GM21529 (cell line): ENCODE measurements at regions not wholly inside any gene's neighbourhood (a gene's known extent, or its start where the extent isn't known, plus 50 kb on each side); places are given as distances from the start of the nearest gene placed in this dataset.

ENCODE experiments used
- ATAC-seq: cut with Tn5 transposase; IDR thresholded peaks from one replicate; pipeline ENCODE4 v1.9.1; 2021; ENCODE audit not compliant: unreplicated experiment

DNA sequence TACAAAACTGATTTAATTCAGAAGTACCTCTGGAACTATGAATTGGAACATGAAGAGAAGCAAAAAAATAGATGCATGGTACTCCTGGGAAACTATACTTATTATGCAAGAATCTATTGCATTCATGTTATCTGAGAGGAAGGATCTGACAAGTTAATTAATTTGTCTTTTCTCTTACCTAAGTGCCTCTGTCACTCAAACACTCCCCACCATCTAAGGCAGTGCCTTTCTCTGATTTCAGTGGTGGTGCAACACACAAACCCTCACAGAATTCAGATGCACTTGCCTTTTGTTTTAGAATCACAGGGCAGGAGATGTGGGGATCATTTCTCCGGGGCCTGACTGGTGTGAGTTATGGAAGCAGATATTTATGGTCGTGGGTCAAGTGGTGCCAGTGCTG is 52.5 kb upstream of the C9orf72 start:
- no peak for ATAC-seq

DNA sequence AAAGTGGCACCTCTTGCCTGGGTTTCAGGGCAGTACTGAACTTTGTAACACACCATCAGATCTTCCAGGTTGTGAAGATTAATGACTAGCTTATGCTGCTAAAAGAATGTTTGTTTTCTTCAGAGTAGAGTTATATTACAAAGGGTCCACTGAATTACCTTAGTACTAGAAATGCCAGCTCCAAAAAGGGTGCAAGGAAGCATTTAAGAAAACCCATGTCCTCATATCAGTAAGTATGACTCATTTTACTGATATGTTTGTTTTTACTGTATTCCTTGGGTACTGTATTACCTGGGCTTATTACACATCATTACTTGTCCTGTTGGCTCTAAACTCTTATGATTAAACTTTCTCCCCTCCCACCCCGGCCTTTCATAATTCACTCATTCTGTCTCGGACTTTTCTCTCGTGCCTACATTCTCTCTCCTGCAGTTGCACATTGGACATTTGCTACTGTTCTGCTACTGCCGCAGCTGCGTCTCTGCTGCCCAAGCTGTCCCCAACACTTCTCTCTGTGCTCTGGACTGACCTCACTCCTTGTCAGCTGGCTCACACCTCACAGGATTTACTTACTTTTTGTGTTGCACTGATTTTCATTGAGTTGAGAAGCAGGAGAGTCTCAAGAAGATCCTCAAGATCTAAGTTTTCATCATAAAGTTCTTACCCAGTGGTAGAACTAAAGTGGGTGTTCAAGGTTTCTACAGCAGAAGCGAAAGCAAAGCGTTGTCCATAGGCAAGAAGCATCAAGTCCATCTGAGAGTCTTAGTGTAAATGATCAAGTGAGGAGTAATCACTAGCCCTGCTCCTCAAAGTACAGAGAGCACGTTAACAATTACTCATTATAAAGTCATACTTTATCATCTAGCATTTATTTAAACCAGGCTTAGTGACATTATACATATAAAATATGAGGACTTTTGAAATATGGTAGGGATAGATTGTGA is 53.2 kb upstream of the C9orf72 start:
- ATAC-seq = no peak

DNA sequence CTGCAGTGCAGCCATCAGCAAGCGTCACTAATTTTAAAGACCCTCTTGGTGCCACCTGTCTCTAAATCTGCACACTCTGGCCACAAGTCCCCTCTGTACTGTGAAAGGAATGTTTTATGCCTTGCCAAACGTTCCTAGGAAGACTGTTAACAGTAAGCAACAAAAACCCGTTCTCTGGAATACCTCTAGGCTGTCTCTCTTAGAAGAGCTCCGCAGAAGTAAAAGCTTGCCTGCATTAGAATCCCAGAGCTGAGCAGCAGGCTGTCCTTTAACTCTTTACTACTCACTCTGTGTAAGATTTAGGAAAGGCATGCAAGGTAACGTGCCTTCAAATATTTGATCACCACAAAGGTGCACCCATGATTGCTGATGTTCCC is 53.9 kb upstream of the C9orf72 start:
- no peak for ATAC-seq

DNA sequence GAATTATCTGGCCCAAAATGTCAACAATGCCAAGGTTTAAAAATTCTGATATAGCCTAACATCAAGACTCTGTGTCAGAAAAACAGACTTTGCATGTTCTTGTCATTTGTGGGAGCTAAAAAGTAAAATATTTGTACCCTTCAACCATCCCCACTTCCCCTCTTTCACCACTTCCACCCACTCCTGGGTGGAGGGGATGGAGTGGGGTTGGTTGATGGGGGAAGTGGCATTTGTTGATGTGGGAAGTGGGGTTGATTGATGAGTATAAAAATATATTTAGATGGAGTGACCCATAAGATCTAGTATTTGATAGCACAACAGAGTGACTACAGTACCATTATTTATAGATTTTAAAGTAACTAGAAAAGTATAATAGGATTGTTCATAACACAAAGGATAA is 55.0 kb upstream of the C9orf72 start:
- no peak for ATAC-seq

DNA sequence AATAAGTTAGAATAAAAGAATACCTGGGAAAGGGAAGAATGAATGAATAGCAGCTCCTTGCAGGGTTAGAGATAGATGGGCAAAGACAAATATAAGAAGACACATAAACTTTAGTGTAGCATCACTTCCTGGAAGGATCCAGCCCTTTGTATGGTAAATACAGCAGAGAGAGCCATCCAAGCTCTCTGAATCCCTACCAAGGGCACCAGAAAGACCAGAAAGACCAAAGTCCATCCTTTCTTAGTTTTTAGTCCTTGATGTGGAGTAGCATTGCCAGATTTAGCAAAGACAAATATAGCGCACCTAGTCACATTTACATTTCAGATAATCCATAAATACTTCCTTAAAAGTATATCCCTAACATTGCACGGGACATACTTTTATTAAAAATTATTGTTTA is 56.1 kb upstream of the C9orf72 start:
- ATAC-seq = no peak

DNA sequence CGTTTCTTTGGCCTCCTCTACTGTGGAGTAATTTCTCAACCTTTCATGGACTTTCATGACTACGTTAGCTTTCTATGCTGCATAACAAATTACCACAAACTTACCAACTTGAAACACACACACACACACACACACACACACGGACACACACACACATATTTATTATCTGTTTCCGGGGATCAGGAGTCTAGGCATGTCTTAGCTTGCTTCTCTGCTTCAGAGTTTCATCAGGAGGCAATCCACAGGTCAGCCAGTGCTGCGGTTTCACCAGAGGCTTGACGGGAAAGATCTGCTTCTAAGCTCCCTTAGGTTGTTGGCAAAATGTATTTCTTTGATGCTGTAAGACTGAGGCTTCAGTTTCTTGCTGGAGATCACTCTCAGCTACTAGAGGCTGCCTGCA is 59.0 kb upstream of the C9orf72 start:
- ATAC-seq = no peak

DNA sequence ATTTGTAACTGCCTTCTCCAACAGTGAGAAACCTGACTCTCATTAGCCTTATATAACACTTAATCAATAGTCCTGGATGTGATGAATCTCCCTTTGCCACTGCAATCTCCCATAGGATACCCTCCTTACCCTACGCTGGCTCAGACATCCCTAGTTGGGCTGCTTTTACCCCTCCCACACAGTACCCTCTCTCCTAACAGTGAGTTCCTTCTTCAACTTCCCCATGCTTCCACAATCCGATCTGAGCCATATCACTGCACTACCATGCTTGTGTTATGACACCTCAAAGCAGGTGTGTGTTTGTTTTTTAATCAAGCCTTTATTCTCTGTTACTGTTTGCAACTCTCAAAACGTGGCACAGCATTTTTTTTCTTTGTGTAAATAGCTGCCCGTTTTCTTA is 60.5 kb upstream of the C9orf72 start:
- no peak for ATAC-seq

DNA sequence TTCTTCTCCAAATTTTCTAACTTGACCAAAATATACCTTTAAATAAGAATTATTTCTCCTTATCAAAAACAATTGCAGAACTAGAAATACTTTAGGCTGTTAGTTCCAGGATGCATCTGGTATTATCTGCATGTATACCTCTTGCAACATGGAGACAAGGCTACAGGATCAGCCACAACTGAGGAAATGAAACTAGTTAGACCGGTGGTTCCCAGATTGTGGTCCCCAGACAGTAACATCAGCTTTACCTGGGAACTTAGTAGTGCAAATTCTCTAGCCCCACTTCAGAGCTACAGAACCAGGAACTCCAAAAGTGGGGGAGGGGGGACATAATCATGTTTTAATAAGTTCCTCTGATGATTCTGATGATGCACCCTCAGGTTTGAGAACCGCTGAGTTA is 61.6 kb upstream of the C9orf72 start:
- ATAC-seq = peak; percentile 65

DNA sequence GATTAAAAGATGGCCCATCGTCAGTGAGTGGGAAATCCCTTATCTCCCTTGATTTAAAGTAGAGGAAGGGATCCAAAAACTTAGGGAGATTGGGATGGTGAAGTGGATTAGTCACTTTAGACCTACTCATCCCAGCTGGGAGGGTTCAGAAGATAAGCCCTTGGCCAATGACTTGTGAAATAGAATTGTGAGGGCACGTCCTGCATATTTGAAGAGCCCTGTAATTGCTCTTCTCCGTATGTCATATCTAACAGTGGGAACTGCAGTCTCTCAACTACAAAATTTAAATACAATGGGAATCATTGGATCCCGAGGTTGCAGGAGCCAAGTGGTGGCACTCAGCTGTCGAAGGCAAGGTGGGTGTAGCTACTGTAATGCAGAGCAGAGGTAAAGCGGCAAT is 65.4 kb upstream of the C9orf72 start:
- no peak for ATAC-seq

DNA sequence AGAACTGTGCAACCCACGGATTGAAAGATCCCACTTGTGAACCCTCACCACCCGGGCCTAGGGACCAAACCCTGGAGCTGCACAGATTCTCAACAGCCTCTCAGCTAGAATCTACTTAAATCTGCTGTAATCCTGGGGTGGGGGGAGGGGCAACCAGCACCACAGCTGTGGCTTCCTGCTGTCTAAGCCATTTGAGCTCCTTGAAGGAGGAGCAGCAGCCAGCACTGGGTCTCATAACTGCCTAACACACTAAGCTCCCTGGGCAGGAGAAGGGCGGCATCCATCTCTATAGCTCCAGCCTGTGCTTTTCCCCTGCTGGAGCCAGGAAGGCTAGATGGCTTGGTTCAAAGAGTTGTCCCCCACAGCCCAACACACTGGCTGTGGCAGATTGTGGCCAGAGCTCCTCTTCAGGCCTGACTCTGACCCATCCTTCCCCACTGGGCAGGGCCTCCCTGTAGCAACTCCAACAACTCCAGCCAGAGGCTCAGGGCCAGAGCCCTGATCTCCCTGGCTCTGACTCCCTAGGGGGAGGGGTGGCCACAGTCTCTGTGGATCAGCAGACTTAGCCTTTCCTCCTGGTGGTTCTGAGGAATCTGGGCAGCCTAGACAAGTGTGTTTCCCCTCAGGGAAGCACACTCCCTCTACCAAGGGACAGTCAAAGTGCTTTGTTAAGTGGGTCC is 72.0 kb upstream of the C9orf72 start:
- ATAC-seq = no peak

DNA sequence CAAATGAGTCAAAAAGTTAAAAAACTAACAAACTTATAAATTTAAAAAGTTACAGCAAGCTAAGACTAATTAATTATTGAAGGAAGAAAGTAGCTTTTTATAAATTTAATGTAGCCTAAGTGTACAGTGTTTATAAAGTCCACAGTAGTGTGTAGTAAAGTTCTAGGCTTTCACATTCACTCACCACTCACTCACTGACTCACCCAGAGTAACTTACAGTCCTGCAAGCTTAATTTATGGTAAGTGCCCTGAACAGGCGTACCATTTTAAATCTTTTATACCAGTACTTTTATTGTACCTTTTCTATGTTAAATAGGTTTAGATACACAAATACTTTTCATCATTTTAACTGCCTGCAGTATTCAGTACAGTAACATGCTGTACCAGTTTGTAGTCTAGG is 80.0 kb upstream of the C9orf72 start:
- ATAC-seq = no peak

DNA sequence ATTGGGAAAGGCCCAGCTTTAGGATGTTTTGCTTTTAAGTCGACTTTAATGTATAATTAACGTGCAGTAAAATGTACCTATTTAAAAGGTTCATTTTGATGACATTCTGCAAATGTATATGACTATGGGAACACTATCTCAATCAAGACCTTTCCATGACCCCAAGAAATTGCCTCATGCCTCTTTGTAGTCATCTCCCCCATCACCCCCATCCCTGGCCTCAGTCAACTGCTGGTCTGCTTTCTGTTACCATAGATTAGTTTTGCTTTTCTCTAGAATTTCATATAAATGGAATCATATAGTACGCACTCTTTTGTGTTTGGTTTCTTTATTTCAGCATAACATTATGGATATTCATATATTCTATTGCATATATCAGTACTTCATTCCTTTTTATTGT is 80.7 kb upstream of the C9orf72 start:
- no peak for ATAC-seq

DNA sequence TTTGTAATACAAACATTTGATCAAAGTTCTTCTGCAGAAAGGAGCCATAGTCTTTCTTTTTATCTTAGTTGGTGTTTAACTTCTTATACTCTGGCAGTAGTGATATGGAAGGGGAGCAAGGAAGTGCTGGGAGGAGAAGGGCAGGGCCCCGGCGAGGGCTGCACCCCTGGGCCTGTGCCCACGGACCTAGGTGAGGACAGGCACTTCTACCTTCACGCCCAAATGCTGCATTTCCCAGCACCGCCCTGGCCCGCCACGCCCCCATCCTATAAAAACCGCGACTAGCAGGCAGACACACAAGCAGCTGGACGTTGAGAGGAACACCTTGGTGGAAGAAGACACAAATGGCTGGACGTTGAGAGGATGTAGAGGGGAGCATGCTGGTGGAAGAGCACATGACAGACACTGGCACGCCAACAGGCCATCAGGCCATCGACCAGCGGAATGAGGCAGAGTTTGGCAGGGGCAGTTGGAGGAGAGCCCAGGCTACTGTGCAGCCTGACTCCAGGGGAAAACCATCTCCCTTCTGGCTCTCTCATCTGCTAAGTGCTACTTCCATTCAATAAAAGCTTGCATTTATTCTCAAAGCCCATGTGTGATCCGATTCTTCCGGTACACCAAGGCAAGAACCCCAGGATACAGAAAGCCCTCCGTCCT is 81.5 kb upstream of the C9orf72 start:
- ATAC-seq = no peak

DNA sequence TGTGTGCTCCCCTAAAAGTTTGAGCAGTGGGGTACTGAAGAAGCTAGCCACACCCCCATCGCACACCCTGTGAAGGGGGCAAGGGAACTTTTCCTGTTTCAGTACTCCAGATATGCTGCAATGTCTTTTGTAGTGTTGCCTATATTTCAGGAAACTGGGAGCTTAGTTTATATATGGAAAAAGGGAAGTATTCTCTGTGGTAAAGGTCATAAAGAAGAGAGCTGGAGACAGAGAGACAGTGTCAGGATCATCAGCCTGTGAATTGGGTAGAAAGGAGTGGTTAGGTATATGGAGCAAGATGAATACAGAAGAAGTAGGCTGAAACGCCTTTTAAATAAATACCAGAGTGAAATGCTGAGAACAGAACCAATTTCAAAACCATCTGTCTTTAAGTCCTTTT is 82.2 kb upstream of the C9orf72 start:
- no peak for ATAC-seq

DNA sequence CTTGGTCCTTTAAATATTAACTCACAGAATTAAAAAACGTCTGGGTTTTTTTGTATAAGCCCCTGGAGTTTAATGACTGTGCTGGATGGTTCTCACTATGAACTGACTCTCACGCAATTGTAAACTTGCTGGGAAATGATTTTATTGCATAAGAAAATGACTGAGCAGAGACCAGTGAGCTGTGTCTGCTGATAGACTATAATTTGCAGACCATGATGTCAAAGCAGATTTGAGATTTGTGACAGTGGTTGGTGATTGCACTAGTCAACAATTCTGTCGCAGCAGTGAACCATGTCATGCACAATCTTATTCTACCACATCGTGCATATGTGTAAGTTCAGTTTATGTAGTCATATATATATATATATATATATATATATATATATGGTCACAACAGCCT is 85.7 kb upstream of the C9orf72 start:
- ATAC-seq = no peak

DNA sequence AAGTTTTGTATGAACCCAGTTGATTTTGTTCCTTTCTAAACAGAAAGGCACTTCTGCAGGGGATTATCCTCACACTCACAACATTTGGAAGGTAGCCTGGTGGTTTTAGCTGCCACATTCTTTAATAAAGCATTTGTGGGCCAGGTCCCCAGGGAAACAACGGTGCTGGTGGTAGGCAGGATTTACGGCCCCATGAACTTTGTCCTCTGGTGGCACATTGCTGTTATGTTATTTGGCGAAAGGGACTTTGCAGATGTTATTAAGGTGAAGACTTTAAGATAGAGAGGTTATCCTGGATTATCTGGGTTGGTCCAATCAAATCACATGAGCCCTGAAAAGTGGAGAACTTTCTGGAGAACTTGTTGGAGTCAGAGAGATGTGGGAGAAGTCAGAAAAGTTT is 86.3 kb upstream of the C9orf72 start:
- no peak for ATAC-seq

DNA sequence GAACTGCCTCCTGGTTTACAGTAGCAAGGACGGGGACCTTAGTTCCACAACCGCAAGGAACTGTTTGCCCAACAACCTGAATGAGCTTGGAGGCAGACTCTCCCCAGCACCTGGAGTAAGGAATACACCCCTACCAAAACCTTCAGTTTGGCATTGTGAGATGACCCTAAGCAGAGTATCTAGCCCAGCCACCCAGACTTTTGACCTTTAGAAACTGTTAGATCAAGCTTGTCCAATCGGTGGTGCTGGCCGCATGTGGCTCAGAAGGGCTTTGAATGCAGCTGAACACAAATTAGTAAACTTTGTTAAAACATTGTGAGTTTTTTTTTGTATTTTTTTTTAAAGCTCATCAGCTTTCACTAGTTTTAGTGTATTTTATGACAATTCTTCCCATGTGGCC is 86.9 kb upstream of the C9orf72 start:
- no peak for ATAC-seq

DNA sequence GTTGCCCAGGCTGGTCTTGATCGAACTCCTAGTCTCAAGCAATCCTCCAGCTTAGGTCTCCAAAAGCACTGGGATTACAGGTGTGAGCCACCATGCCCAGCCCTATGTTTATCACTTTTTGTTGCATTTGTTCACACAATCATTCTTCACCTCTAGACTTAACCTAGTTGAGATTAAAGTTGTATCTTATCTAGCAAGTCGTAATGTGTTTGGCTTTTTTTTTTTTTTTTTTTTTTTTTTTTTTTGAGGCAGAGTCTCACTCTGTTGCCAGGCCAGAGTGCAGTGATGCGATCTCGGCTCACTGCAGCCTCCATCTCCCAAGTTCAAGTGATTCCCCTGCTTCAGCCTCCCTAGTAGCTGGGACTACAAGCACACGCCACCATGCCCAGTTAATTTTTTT is 90.2 kb upstream of the C9orf72 start:
- no peak for ATAC-seq

DNA sequence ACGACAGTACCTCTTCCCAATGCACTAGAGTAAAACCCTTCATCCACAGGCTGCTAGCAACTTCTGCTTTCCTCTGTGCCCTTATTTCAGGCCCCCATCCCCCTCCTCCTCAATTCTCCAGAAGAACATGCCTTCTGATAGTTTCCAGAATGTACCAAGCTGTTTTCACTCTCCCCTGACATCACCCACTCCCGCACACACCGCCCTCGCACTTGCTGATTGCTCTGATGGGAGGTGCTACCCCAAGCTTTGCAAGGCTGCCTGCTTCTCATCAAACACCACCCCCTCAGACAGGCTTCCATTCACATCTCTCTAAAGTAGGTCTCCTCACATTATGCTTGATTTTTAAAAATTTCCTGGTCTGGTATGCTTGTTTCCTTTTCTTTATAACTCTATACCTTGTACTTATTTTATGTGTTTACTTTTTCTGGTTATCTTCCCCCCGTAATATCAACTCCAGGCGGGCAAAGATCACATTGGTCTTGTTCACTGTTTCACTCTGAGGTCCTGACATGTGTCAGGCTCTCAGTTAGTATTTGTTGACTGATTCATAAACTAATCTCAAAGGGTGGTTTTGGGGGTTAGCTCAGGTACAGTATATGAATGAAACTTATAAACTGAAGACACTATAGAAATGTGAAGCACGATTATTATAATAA is 91.0 kb upstream of the C9orf72 start:
- ATAC-seq = no peak

DNA sequence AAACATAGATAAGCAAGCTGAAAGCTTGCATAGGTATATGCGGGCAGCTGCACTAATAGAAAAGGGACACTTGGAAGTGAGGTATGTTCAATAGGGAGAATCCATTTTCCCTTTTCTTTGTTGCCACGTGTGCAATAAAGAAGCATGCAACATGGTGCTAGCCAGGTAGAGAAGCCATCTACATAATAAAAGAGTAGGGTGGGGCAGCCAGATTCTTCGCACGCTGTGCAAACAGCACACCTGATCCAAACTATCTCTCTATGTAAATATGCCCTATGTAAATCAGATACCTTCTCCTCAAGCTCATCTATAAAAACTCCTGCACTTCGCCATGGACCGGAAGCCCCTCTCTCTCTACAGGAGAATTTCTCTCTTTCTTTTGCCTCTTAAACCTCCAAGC is 91.9 kb upstream of the C9orf72 start:
- no peak for ATAC-seq

DNA sequence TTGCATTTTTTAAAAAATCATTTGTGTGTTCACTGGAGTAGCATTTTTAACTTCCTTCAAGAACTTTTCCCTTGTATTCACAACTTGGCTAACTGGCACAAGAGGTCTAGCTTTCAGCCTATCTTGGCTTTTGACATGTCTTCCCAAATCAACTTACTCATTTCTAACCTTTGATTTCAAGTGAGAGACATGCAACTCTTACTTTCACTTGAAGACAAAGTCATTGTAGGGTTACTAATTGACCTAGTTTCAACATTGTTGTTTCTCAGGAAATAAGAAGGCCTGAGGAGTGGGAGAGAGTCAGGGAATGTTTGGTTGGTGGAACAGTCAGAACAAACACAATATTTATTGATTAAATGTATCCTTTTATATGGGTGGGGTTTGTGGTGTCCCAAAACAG is 95.0 kb upstream of the C9orf72 start:
- ATAC-seq = no peak

DNA sequence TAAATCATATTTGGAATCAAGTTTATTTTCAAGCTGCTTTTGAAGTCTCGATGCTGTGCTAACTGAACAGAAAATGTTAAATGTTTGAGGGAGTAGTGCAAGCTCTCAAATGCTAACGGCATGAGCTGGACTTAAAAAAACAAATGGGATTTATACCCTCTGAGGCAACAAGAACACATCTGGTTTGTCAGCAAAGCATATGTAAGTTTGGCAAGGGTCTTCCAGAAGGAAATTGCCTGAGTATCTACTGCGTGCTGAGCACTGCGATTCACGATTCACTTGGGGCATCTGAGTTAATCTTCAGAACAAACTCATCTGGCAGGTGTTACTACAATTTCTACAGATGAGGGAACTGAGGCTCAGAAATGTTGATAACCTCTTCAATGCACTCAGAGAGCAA is 98.4 kb upstream of the C9orf72 start:
- no peak for ATAC-seq
